ENCODE measurements at regions not wholly inside any gene's neighbourhood (a gene's known extent, or its start where the extent isn't known, plus 50 kb on each side); places are given as distances from the start of the nearest gene placed in this dataset.

DNA sequence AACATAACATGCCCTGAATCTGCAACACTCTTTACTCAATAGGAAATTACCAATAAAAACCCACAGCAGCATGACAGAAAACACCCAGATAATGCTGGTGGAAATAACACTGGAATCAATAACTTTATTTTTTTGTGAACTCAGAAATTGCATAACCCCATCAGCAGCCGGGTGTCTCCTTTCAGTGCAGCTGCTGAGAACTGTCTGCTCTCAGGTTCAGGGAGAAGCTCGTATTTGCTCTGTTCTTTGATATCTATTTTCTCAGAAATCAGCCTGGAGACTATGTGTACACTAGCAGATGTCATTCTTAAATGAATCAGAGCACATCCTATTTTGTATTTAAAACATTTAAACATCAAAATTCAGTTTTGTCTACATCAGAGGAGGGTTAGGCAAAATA, 506.0 kb downstream of the POM121L12 start:
- Histone ChIP-seq H3K36me3 (ENCODE audit: control insufficient read depth in 2 of 2, insufficient read depth in 1 of 2, low read length in 2 of 2) (no peaks in the 10 kb centered on the region), H3K9me3 (ENCODE audit: control insufficient read depth, insufficient read depth, low read depth, low read length) (no peaks in the 10 kb centered on the region), H3K27ac (ENCODE audit: extremely low read depth, low read depth, low read length) (no peak overlapping the region), H3K4me3 (ENCODE audit: low read depth, low read length) (no peak overlapping the region), H3K4me1 (ENCODE audit: control insufficient read depth, insufficient read depth, low read length) (no peaks in the 10 kb centered on the region)
- POLR2A ChIA-PET = no interaction called here
- CTCF ChIA-PET = no interaction called here
- TF ChIP-seq WT1 (tag by site-specific recombination; IDR thresholded peaks at IDR 0.05) (no peak), ZNF23 (tag by site-specific recombination; IDR thresholded peaks at IDR 0.05; ENCODE audit: borderline replicate concordance) (no peak), SCRT2 (tag by site-specific recombination; IDR thresholded peaks at IDR 0.05) (no peak), ZNF76 (tag by site-specific recombination; IDR thresholded peaks at IDR 0.05; ENCODE audit: borderline replicate concordance, low read depth) (no peak), ZNF561 (tag by site-specific recombination; IDR thresholded peaks at IDR 0.05; ENCODE audit: borderline replicate concordance) (no peak), ZBTB8A (tag by site-specific recombination; IDR thresholded peaks at IDR 0.05) (no peak), FEZF1 (tag by site-specific recombination; IDR thresholded peaks at IDR 0.05) (no peak), ZNF24 (tag by site-specific recombination; IDR thresholded peaks at IDR 0.05) (no peak), ZNF266 (tag by site-specific recombination; IDR thresholded peaks at IDR 0.05; ENCODE audit: low read depth) (no peak), ZNF776 (tag by site-specific recombination; IDR thresholded peaks at IDR 0.05; ENCODE audit: borderline replicate concordance) (no peak), ZNF501 (tag by site-specific recombination; IDR thresholded peaks at IDR 0.05) (no peak), ZNF585B (tag by site-specific recombination; IDR thresholded peaks at IDR 0.05) (no peak)
- TF ChIP-seq, protein P1, sequence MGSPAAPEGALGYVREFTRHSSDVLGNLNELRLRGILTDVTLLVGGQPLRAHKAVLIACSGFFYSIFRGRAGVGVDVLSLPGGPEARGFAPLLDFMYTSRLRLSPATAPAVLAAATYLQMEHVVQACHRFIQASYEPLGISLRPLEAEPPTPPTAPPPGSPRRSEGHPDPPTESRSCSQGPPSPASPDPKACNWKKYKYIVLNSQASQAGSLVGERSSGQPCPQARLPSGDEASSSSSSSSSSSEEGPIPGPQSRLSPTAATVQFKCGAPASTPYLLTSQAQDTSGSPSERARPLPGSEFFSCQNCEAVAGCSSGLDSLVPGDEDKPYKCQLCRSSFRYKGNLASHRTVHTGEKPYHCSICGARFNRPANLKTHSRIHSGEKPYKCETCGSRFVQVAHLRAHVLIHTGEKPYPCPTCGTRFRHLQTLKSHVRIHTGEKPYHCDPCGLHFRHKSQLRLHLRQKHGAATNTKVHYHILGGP (tag by site-specific recombination; IDR thresholded peaks at IDR 0.05) = no peak
- TF ChIP-seq, protein P2, sequence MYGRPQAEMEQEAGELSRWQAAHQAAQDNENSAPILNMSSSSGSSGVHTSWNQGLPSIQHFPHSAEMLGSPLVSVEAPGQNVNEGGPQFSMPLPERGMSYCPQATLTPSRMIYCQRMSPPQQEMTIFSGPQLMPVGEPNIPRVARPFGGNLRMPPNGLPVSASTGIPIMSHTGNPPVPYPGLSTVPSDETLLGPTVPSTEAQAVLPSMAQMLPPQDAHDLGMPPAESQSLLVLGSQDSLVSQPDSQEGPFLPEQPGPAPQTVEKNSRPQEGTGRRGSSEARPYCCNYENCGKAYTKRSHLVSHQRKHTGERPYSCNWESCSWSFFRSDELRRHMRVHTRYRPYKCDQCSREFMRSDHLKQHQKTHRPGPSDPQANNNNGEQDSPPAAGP (tag by site-specific recombination; IDR thresholded peaks at IDR 0.05) = no peak
- TF ChIP-seq, protein P3, sequence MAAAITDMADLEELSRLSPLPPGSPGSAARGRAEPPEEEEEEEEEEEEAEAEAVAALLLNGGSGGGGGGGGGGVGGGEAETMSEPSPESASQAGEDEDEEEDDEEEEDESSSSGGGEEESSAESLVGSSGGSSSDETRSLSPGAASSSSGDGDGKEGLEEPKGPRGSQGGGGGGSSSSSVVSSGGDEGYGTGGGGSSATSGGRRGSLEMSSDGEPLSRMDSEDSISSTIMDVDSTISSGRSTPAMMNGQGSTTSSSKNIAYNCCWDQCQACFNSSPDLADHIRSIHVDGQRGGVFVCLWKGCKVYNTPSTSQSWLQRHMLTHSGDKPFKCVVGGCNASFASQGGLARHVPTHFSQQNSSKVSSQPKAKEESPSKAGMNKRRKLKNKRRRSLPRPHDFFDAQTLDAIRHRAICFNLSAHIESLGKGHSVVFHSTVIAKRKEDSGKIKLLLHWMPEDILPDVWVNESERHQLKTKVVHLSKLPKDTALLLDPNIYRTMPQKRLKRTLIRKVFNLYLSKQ (tag by site-specific recombination; IDR thresholded peaks at IDR 0.05; ENCODE audit: borderline replicate concordance) = no peak
- TF ChIP-seq, protein P4, sequence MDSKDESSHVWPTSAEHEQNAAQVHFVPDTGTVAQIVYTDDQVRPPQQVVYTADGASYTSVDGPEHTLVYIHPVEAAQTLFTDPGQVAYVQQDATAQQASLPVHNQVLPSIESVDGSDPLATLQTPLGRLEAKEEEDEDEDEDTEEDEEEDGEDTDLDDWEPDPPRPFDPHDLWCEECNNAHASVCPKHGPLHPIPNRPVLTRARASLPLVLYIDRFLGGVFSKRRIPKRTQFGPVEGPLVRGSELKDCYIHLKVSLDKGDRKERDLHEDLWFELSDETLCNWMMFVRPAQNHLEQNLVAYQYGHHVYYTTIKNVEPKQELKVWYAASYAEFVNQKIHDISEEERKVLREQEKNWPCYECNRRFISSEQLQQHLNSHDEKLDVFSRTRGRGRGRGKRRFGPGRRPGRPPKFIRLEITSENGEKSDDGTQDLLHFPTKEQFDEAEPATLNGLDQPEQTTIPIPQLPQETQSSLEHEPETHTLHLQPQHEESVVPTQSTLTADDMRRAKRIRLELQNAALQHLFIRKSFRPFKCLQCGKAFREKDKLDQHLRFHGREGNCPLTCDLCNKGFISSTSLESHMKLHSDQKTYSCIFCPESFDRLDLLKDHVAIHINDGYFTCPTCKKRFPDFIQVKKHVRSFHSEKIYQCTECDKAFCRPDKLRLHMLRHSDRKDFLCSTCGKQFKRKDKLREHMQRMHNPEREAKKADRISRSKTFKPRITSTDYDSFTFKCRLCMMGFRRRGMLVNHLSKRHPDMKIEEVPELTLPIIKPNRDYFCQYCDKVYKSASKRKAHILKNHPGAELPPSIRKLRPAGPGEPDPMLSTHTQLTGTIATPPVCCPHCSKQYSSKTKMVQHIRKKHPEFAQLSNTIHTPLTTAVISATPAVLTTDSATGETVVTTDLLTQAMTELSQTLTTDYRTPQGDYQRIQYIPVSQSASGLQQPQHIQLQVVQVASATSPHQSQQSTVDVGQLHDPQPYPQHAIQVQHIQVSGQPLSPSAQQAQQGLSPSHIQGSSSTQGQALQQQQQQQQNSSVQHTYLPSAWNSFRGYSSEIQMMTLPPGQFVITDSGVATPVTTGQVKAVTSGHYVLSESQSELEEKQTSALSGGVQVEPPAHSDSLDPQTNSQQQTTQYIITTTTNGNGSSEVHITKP (tag by site-specific recombination; IDR thresholded peaks at IDR 0.05) = no peak

DNA sequence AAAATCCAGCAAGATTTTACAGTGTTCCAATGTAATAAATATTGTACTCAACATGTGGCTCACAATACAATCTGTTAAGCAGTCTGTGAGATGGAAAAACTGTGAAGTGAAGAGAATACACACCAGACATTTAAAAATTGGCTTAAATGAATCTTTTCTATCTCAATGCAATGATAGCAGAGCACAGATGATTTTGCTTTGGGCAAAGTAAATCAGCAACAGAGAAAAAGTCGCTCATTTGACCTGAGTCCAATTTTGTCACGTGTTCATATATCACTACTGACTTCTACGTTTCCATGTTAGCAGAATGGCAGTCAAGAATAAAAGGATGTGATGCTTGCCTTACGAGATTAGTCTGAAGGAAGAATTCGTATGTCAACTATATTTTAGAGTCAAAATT, 506.7 kb downstream of the POM121L12 start:
- ChIA-PET POLR2A (no interaction called here), CTCF (no interaction called here)
- Histone ChIP-seq H3K9me3 (ENCODE audit: control insufficient read depth, insufficient read depth, low read depth, low read length) (no peaks in the 10 kb centered on the region), H3K36me3 (ENCODE audit: control insufficient read depth in 2 of 2, insufficient read depth in 1 of 2, low read length in 2 of 2) (no peaks in the 10 kb centered on the region), H3K4me3 (ENCODE audit: low read depth, low read length) (no peak overlapping the region), H3K27ac (ENCODE audit: extremely low read depth, low read depth, low read length) (no peak overlapping the region), H3K4me1 (ENCODE audit: control insufficient read depth, insufficient read depth, low read length) (no peaks in the 10 kb centered on the region)
- TF ChIP-seq ZNF560 (tag by site-specific recombination; IDR thresholded peaks at IDR 0.05; ENCODE audit: borderline replicate concordance) = no peak
- TF ChIP-seq, protein P4 (tag by site-specific recombination; IDR thresholded peaks at IDR 0.05) = no peak
- no peak for TF ChIP-seq ZNF202 (tag by site-specific recombination; IDR thresholded peaks at IDR 0.05; ENCODE audit: borderline replicate concordance)
- no peak for TF ChIP-seq ZNF169 (tag by site-specific recombination; IDR thresholded peaks at IDR 0.05)
- no peak for TF ChIP-seq HOXD13 (CRISPR knock-in tag; IDR thresholded peaks at IDR 0.05; ENCODE audit: borderline replicate concordance)
- TF ChIP-seq ZNF747 (tag by site-specific recombination; IDR thresholded peaks at IDR 0.05) = no peak
- TF ChIP-seq ZNF585B (tag by site-specific recombination; IDR thresholded peaks at IDR 0.05) = no peak
- TF ChIP-seq ZFP3 (tag by site-specific recombination; IDR thresholded peaks at IDR 0.05; ENCODE audit: low read depth) = no peak
- no peak for TF ChIP-seq GLI4 (tag by site-specific recombination; IDR thresholded peaks at IDR 0.05)
- TF ChIP-seq ZNF623 (tag by site-specific recombination; IDR thresholded peaks at IDR 0.05) = no peak
